Fibroblast of lung (primary cell): ENCODE measurements at regions not wholly inside any gene's neighbourhood (a gene's known extent, or its start where the extent isn't known, plus 50 kb on each side); places are given as distances from the start of the nearest gene placed in this dataset.

Experiments
- DNase-seq, 2 donors: peaks; one replicate each; pipeline versions ENCODE4 v3.0.0 to v3.0.0-alpha.2; 2010; ENCODE audit warnings: low read depth in 2 of 2
- H2AFZ ChIP-seq: 2 replicates; pipeline ENCODE4 v1.5.1; 2012; ENCODE audit warnings: low read length, control low read depth, inconsistent platforms
- H3K27ac ChIP-seq: 2 replicates; pipeline ENCODE4 v1.5.1; 2011; ENCODE audit warnings: low read length, control low read depth; ENCODE audit not compliant: insufficient read depth
- H3K27me3 ChIP-seq: 2 replicates; pipeline ENCODE4 v1.5.1; 2011; ENCODE audit warnings: mild to moderate bottlenecking, low read length; ENCODE audit not compliant: control insufficient read depth, insufficient read depth
- H3K36me3 ChIP-seq: 2 replicates; pipeline ENCODE4 v1.5.1; 2011; ENCODE audit warnings: low read length; ENCODE audit not compliant: control insufficient read depth, insufficient read depth
- H3K4me1 ChIP-seq: 2 replicates; pipeline ENCODE4 v1.5.1; 2011; ENCODE audit warnings: low read length; ENCODE audit not compliant: control insufficient read depth, insufficient read depth; ENCODE audit errors: extremely low read depth
- H3K4me2 ChIP-seq: 2 replicates; pipeline ENCODE4 v1.5.1; 2011; ENCODE audit warnings: low read length, control low read depth; ENCODE audit not compliant: insufficient read depth; ENCODE audit errors: extremely low read depth
- H3K4me3 ChIP-seq, 4 experiments: fragments of 200-600 bp in 1 of 4; sonication (generic) in 1 of 4; replicated peaks in 1 of 4; 2 replicates each; pipeline ENCODE4 v1.5.1; 2011 to 2016; ENCODE audit warnings: low read length in 4 of 4, low read depth in 3 of 4, mild to moderate bottlenecking in 3 of 4, control low read depth in 2 of 4, inconsistent platforms in 1 of 4, mixed read lengths in 1 of 4; ENCODE audit not compliant: insufficient read depth in 1 of 4; ENCODE audit errors: control extremely low read depth in 1 of 4
- H3K79me2 ChIP-seq: 2 replicates; pipeline ENCODE4 v1.5.1; 2012; ENCODE audit warnings: mild to moderate bottlenecking, low read length, inconsistent platforms; ENCODE audit not compliant: control insufficient read depth, insufficient read depth
- H3K9ac ChIP-seq: 2 replicates; pipeline ENCODE4 v1.5.1; 2011; ENCODE audit warnings: mild to moderate bottlenecking, low read length, control low read depth; ENCODE audit not compliant: insufficient read depth
- H3K9me3 ChIP-seq: 2 replicates; pipeline ENCODE4 v1.5.1; 2012; ENCODE audit warnings: low read depth, low read length; ENCODE audit not compliant: control insufficient read depth, insufficient read depth
- H4K20me1 ChIP-seq: 2 replicates; pipeline ENCODE4 v1.5.1; 2011; ENCODE audit warnings: low read length; ENCODE audit not compliant: control insufficient read depth, insufficient read depth; ENCODE audit errors: extremely low read depth
- EZH2 ChIP-seq: IDR thresholded peaks from 2 replicates; pipeline ENCODE4 v1.5.1; 2012; ENCODE audit warnings: low read length, control low read depth, mild to moderate bottlenecking; ENCODE audit errors: missing control alignments
- TF ChIP-seq, protein P1 (sequence below), 2 donors: IDR thresholded peaks in 1 of 2; conservative IDR thresholded peaks in 1 of 2; 1 replicate in 1 of 2; 2 replicates in 1 of 2; pipeline ENCODE4 v1.5.1; 2011 to 2012; ENCODE audit warnings: low read length in 2 of 2, control low read depth in 1 of 2, inconsistent platforms in 1 of 2, low read depth in 1 of 2, mild to moderate bottlenecking in 1 of 2

DNA sequence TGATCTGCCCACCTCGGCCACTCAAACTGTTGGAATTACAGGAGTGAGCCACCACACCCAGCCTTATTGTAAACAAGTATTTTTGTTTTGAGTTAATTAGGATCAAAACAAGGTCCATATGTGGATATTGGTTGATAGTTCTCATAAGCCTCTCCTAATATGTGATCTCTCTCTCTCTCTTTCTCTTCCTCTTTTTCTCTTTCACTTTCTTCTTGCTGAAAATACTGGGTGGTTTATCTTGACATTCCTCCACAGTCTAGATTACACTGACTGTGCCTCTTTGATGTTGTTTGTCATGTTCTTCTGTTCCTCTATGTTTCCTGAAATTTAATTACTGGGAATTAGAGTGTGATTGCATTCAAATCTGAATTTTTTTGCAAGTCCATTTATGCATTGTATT is 547.5 kb upstream of the NRXN1 start:
- H3K79me2 ChIP-seq, result no peaks in the 10 kb centered on the region
- H2AFZ ChIP-seq, result no peak overlapping the region
- no peak overlapping the region for H3K27ac ChIP-seq
- H4K20me1 ChIP-seq, result no peaks in the 10 kb centered on the region
- no peak overlapping the region for H3K4me3 ChIP-seq
- no peaks in the 10 kb centered on the region for H3K27me3 ChIP-seq
- H3K4me2 ChIP-seq, result no peak overlapping the region
- no peaks in the 10 kb centered on the region for H3K36me3 ChIP-seq
- no peak for TF ChIP-seq EZH2
- TF ChIP-seq, protein P1, sequence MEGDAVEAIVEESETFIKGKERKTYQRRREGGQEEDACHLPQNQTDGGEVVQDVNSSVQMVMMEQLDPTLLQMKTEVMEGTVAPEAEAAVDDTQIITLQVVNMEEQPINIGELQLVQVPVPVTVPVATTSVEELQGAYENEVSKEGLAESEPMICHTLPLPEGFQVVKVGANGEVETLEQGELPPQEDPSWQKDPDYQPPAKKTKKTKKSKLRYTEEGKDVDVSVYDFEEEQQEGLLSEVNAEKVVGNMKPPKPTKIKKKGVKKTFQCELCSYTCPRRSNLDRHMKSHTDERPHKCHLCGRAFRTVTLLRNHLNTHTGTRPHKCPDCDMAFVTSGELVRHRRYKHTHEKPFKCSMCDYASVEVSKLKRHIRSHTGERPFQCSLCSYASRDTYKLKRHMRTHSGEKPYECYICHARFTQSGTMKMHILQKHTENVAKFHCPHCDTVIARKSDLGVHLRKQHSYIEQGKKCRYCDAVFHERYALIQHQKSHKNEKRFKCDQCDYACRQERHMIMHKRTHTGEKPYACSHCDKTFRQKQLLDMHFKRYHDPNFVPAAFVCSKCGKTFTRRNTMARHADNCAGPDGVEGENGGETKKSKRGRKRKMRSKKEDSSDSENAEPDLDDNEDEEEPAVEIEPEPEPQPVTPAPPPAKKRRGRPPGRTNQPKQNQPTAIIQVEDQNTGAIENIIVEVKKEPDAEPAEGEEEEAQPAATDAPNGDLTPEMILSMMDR (conservative IDR thresholded peaks at IDR 0.05 in 1 of 2, IDR thresholded peaks at IDR 0.05 in 1 of 2; ENCODE audit: low read depth in 1 of 2, low read length in 2 of 2), result no peak
- no peaks in the 10 kb centered on the region for H3K9me3 ChIP-seq
- DNase-seq, result no peak
- H3K4me1 ChIP-seq, result no peaks in the 10 kb centered on the region
- H3K9ac ChIP-seq, result no peak overlapping the region

- Histone ChIP-seq H3K9me3 (no peaks in the 10 kb centered on the region), H2AFZ (no peak overlapping the region), H3K4me1 (no peaks in the 10 kb centered on the region), H3K27me3 (no peaks in the 10 kb centered on the region), H3K4me2 (no peak overlapping the region), H3K4me3 (no peak overlapping the region), H3K9ac (no peak overlapping the region), H3K36me3 (no peaks in the 10 kb centered on the region), H3K79me2 (no peaks in the 10 kb centered on the region), H4K20me1 (no peaks in the 10 kb centered on the region), H3K27ac (no peak overlapping the region)
- no peak for DNase-seq
- no peak for TF ChIP-seq EZH2
- TF ChIP-seq, protein P1 (conservative IDR thresholded peaks at IDR 0.05 in 1 of 2, IDR thresholded peaks at IDR 0.05 in 1 of 2; ENCODE audit: low read depth in 1 of 2, low read length in 2 of 2), result no peak
These were observed 543.2 kb upstream of the NRXN1 start for GRCh38 chr2:51575181-51575580.

DNA sequence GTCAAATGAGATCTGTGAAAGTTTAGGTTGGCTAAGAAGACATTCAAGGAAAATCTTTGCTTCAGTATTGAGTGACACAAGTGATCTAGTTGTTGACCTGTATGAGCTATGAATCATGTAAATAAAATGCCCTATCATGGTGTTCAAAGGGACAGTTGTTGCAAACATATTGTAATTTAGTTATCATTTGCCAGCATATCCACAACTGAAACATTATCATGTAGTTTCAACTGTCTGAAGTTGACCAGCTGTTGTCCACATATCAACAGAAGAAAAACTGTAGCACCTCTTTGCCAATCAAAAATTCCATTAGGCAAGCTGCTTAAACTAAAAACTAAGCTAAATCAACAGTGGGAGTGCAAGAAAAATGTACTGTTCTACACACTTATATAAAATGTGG is 527.1 kb upstream of the NRXN1 start:
- no peaks in the 10 kb centered on the region for H3K79me2 ChIP-seq
- H4K20me1 ChIP-seq, result no peaks in the 10 kb centered on the region
- H3K27ac ChIP-seq, result no peak overlapping the region
- H2AFZ ChIP-seq, result no peak overlapping the region
- no peak overlapping the region for H3K4me2 ChIP-seq
- TF ChIP-seq EZH2, result no peak
- TF ChIP-seq, protein P1 (conservative IDR thresholded peaks at IDR 0.05 in 1 of 2, IDR thresholded peaks at IDR 0.05 in 1 of 2; ENCODE audit: low read depth in 1 of 2, low read length in 2 of 2), result no peak
- no peak for DNase-seq
- H3K36me3 ChIP-seq, result no peaks in the 10 kb centered on the region
- H3K4me3 ChIP-seq, result no peak overlapping the region
- H3K9me3 ChIP-seq, result no peaks in the 10 kb centered on the region
- H3K4me1 ChIP-seq, result no peaks in the 10 kb centered on the region
- no peak overlapping the region for H3K9ac ChIP-seq
- no peaks in the 10 kb centered on the region for H3K27me3 ChIP-seq
